GM12878 (cell line): ENCODE measurements at regions not wholly inside any gene's neighbourhood (a gene's known extent, or its start where the extent isn't known, plus 50 kb on each side); places are given as distances from the start of the nearest gene placed in this dataset.

Experiments used
- ATAC-seq: fragments of 200-7000 bp; cut with Tn5 transposase; 3 replicates; pipeline ENCODE4 v1.9.1; 2020; ENCODE audit warnings: mild to moderate bottlenecking, moderate library complexity
- BruUV-seq: library from RNA; stranded (reverse); fragments of 400-500 nt; replicated peaks from 2 replicates; lab custom pipeline; 2021; lab: Mats Ljungman, UMichigan
- CTCF ChIA-PET: fragments of 300-600 bp; sonication (Branson Sonifier 250); formaldehyde crosslinking; extraction: SDS; loops from one replicate; lab custom pipeline; 2021; ENCODE audit warnings: inconsistent platforms; lab: Yijun Ruan, JAX
- POLR2A ChIA-PET: fragments of 350-600 bp; formaldehyde crosslinking; extraction: SDS; loops from one replicate; lab custom pipeline; 2021; ENCODE audit warnings: inconsistent platforms; lab: Charles Lee
- RAD21 ChIA-PET: fragments of 300-600 bp; sonication (Branson Sonifier 250); formaldehyde crosslinking; loops from one replicate; lab custom pipeline; 2023; ENCODE audit warnings: antibody characterized with exemption; ENCODE audit not compliant: unreplicated experiment; lab: Charles Lee
- SMC1A ChIA-PET: fragments of 300-600 bp; sonication (Branson Sonifier 250); formaldehyde crosslinking; loops from one replicate; lab custom pipeline; 2023; ENCODE audit not compliant: unreplicated experiment, uncharacterized antibody; lab: Charles Lee
- DNase-seq: peaks from one replicate; pipeline ENCODE4 v3.0.0-alpha.2; 2011; ENCODE audit warnings: low read depth, low spot score
- FAIRE-seq: peaks from 3 replicates; lab custom pipeline; 2011; peaks lifted over from hg19 to GRCh38; lab: Jason Lieb, UNC
- H2AFZ ChIP-seq: 2 replicates; pipeline ENCODE4 v1.6.0; 2011; ENCODE audit warnings: low read depth, low read length, control low read depth; ENCODE audit not compliant: control insufficient read depth
- H3K27ac ChIP-seq: 2 replicates; pipeline ENCODE4 v1.5.1; 2011; ENCODE audit warnings: control low read depth; ENCODE audit not compliant: control insufficient read depth, insufficient read depth
- H3K27me3 ChIP-seq, 2 experiments: replicated peaks in 1 of 2; 2 replicates each; pipeline versions ENCODE4 v1.6.0 to v1.6.1; 2011; ENCODE audit warnings: low read length in 1 of 2; ENCODE audit not compliant: control insufficient read depth in 2 of 2, insufficient read depth in 2 of 2
- H3K36me3 ChIP-seq, 2 experiments: 2 replicates each; pipeline ENCODE4 v1.5.1; 2011; ENCODE audit warnings: low read length in 1 of 2; ENCODE audit not compliant: control insufficient read depth in 2 of 2, insufficient read depth in 2 of 2
- H3K4me1 ChIP-seq: 2 replicates; pipeline ENCODE4 v1.6.1; 2011; ENCODE audit warnings: mild to moderate bottlenecking, low read length, moderate library complexity, mixed read lengths; ENCODE audit not compliant: control insufficient read depth, insufficient read depth
- H3K4me2 ChIP-seq: 2 replicates; pipeline ENCODE4 v1.6.0; 2011; ENCODE audit warnings: control low read depth; ENCODE audit not compliant: control insufficient read depth, insufficient read depth
- H3K4me3 ChIP-seq: fragments of 200-600 bp; sonication (generic); 2 replicates; pipeline ENCODE4 v1.5.1; 2016
- H3K79me2 ChIP-seq: 2 replicates; pipeline ENCODE4 v1.6.0; 2011; ENCODE audit warnings: low read length; ENCODE audit not compliant: control insufficient read depth, insufficient read depth
- H3K9ac ChIP-seq: 2 replicates; pipeline ENCODE4 v1.8.0; 2011; ENCODE audit warnings: low read length, control low read depth, mixed read lengths; ENCODE audit not compliant: control insufficient read depth, insufficient read depth
- H3K9me3 ChIP-seq: replicated peaks from 3 replicates; pipeline ENCODE4 v1.5.1; 2011; ENCODE audit warnings: mild to moderate bottlenecking, low read length; ENCODE audit not compliant: control insufficient read depth, insufficient read depth
- H4K20me1 ChIP-seq: 2 replicates; pipeline ENCODE4 v1.6.0; 2011; ENCODE audit not compliant: control insufficient read depth, insufficient read depth
- BCL11A ChIP-seq: IDR thresholded peaks from 2 replicates; pipeline ENCODE4 v1.6.1; 2011; ENCODE audit warnings: low read depth, low read length
- CHD4 ChIP-seq: fragments of 200-600 bp; sonication (generic); IDR thresholded peaks from 2 replicates; pipeline ENCODE4 v1.6.1; 2016; ENCODE audit warnings: mild to moderate bottlenecking
- CREB1 ChIP-seq: IDR thresholded peaks from 2 replicates; pipeline ENCODE4 v1.6.1; 2012; ENCODE audit warnings: low read depth, mild to moderate bottlenecking, inconsistent platforms
- EZH2 ChIP-seq: IDR thresholded peaks from 2 replicates; pipeline ENCODE4 v1.6.1; 2012; ENCODE audit warnings: low read depth, mild to moderate bottlenecking, control low read depth, inconsistent platforms, low read length, borderline replicate concordance; ENCODE audit not compliant: control insufficient read depth
- FOXK2 ChIP-seq: fragments of 450-650 bp; IDR thresholded peaks from 2 replicates; pipeline ENCODE4 v1.6.1; 2017; ENCODE audit warnings: mild to moderate bottlenecking, moderate library complexity
- IKZF1 ChIP-seq: fragments of 450-650 bp; conservative IDR thresholded peaks from 2 replicates; pipeline ENCODE4 v1.6.1; 2017; ENCODE audit warnings: antibody characterized with exemption, mild to moderate bottlenecking
- IKZF2 ChIP-seq, 2 experiments: fragments of 450-650 bp; IDR thresholded peaks; 2 replicates each; pipeline ENCODE4 v1.6.1; 2017; ENCODE audit warnings: mild to moderate bottlenecking in 2 of 2, moderate library complexity in 2 of 2
- KDM1A ChIP-seq: fragments of 200-600 bp; sonication (generic); IDR thresholded peaks from 2 replicates; pipeline ENCODE4 v1.6.1; 2016; ENCODE audit warnings: borderline replicate concordance
- MTA2 ChIP-seq: fragments of 450-650 bp; IDR thresholded peaks from 2 replicates; pipeline ENCODE4 v1.6.1; 2016; ENCODE audit warnings: low read depth, mild to moderate bottlenecking, moderate library complexity
- NR2C1 ChIP-seq: fragments of 450-650 bp; IDR thresholded peaks from 2 replicates; pipeline ENCODE4 v1.6.1; 2017; ENCODE audit warnings: antibody characterized with exemption, mild to moderate bottlenecking, moderate library complexity
- NRF1 ChIP-seq: conservative IDR thresholded peaks from 2 replicates; pipeline ENCODE4 v1.6.1; 2011; ENCODE audit warnings: mild to moderate bottlenecking, low read depth, low read length, improper control_type of control experiment
- POLR2A ChIP-seq: IDR thresholded peaks from 2 replicates; pipeline ENCODE4 v1.6.1; 2011; ENCODE audit warnings: low read depth, mild to moderate bottlenecking, low read length
- POU2F2 ChIP-seq: IDR thresholded peaks from 3 replicates; pipeline ENCODE4 v1.6.1; 2011; ENCODE audit warnings: low read depth, mild to moderate bottlenecking, low read length, borderline replicate concordance
- SMAD5 ChIP-seq: IDR thresholded peaks from 2 replicates; pipeline ENCODE4 v1.6.1; 2016; ENCODE audit warnings: antibody characterized with exemption, low read depth
- SP1 ChIP-seq: IDR thresholded peaks from one replicate; pipeline ENCODE4 v1.6.1; 2011; ENCODE audit warnings: low read depth, low read length
- SUZ12 ChIP-seq: fragments of 200-600 bp; sonication (generic); IDR thresholded peaks from one replicate; pipeline ENCODE4 v1.6.1; 2018; ENCODE audit warnings: antibody characterized with exemption, mild to moderate bottlenecking; ENCODE audit not compliant: unreplicated experiment
- YY1 ChIP-seq: IDR thresholded peaks from 2 replicates; pipeline ENCODE4 v1.6.1; 2011; ENCODE audit warnings: low read depth, mild to moderate bottlenecking, low read length
- WGBS: methylation state at CpG from one replicate; pipeline ENCODE4 v1.1.6; 2016; ENCODE audit warnings: low lambda C conversion rate; ENCODE audit not compliant: insufficient replicate concordance, insufficient coverage; ENCODE audit errors: missing lambda C conversion rate; 5-methylcytosine and 5-hydroxymethylcytosine counted together
- in situ Hi-C: fragments of 300-500 bp; cut with MboI; formaldehyde crosslinking; loops from 9 replicates; pipeline ENCODE4 v1.14.3; 2018; ENCODE audit warnings: mixed read lengths
- intact Hi-C: fragments of 100-400 bp; cut with micrococcal nuclease; formaldehyde crosslinking; loops from one replicate; pipeline ENCODE4 v1.14.2; 2022; ENCODE audit not compliant: unreplicated experiment
- TF ChIP-seq, protein P1 (sequence below): fragments of 450-650 bp; formaldehyde crosslinking; IDR thresholded peaks from 2 replicates; pipeline ENCODE4 v1.5.0; 2022; ENCODE audit warnings: mild to moderate bottlenecking, missing genetic modification characterization

DNA sequence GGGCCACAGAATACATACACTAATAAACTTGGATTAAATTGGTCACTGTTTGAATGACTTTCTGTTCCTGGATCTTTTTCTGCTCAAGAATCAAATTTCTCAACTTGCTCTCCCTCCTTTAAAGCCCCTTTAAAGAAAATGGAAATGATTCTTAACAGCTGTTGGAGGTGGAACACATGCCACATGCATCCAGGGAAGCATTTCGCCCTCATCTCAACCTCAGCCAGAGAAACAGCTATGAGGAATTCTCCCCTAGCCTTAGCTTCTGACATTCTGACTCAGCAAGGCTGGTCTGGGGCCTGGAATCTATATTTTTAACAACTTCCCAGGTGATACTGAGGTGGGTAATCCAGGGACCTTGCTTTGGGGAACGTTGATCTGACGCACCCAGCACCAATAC is 263.4 kb upstream of the ECI2 start:
- CTCF ChIA-PET, result no interaction called here
- H2AFZ ChIP-seq, result no peak overlapping the region
- no peak for TF ChIP-seq NRF1
- no peak for TF ChIP-seq IKZF2 (IDR thresholded peaks at IDR 0.05)
- TF ChIP-seq POLR2A, result no peak
- no peak for TF ChIP-seq FOXK2
- TF ChIP-seq CHD4, result no peak
- TF ChIP-seq NR2C1, result no peak
- TF ChIP-seq, all 136 proteins: peak for 0
- H3K27me3 ChIP-seq, result no peaks in the 10 kb centered on the region; a peak in 1 of 4 replicates
- BruUV-seq, result no TSS peak
- H3K79me2 ChIP-seq, result no peaks in the 10 kb centered on the region
- WGBS, result 53% methylated on average over 3 of the region's 3 CpGs
- ATAC-seq (no peak), FAIRE-seq (no peak), DNase-seq (no peak)
- no peaks in the 10 kb centered on the region for H4K20me1 ChIP-seq
- in situ Hi-C loops, result no loop called here
- peaks cover 5% of the 10 kb centered on the region; the same call in 1 of the 2 replicates for H3K4me1 ChIP-seq
- SMC1A ChIA-PET, result no interaction called here
- RAD21 ChIA-PET, result no interaction called here
- POLR2A ChIA-PET, result interaction anchor here (0.6 kb wide), 1 partner anchor 1533 kb away, joined by 3 read pairs; no protein-coding TSS in a partner anchor
- no peaks in the 10 kb centered on the region for H3K36me3 ChIP-seq
- no peak overlapping the region for H3K4me2 ChIP-seq
- intact Hi-C loops, result no loop called here
- H3K27ac ChIP-seq, result no peak overlapping the region
- no peak overlapping the region for H3K4me3 ChIP-seq
- H3K9me3 ChIP-seq, result no peaks in the 10 kb centered on the region; the same call in 2 of the 3 replicates
- no peak overlapping the region for H3K9ac ChIP-seq

DNA sequence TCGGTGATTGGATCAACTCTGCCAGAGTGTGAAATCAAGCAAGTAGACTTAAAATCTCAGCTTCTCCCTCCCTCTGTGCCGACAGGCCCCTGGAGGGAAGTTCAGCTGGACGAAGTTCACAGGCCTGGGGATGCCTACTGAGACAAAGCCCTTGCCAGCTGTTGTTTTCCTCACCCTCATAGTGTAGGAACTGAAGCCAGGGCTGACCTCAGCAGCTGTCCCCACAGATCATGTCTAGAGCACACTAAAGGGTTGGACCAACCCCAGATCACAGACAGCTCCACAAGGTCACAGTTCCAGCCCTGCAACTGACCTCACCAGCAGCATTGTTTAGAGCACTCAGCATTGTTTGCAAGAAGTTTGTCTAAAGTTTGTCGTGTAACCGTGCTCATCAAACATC is 261.9 kb upstream of the ECI2 start:
- FAIRE-seq, result no peak
- TF ChIP-seq BCL11A, result no peak
- TF ChIP-seq KDM1A, result no peak
- no peak for TF ChIP-seq SP1
- no peak for TF ChIP-seq EZH2
- no peak for TF ChIP-seq CREB1
- TF ChIP-seq MTA2, result no peak
- TF ChIP-seq YY1, result no peak
- no peak for TF ChIP-seq SMAD5
- TF ChIP-seq, protein P1, sequence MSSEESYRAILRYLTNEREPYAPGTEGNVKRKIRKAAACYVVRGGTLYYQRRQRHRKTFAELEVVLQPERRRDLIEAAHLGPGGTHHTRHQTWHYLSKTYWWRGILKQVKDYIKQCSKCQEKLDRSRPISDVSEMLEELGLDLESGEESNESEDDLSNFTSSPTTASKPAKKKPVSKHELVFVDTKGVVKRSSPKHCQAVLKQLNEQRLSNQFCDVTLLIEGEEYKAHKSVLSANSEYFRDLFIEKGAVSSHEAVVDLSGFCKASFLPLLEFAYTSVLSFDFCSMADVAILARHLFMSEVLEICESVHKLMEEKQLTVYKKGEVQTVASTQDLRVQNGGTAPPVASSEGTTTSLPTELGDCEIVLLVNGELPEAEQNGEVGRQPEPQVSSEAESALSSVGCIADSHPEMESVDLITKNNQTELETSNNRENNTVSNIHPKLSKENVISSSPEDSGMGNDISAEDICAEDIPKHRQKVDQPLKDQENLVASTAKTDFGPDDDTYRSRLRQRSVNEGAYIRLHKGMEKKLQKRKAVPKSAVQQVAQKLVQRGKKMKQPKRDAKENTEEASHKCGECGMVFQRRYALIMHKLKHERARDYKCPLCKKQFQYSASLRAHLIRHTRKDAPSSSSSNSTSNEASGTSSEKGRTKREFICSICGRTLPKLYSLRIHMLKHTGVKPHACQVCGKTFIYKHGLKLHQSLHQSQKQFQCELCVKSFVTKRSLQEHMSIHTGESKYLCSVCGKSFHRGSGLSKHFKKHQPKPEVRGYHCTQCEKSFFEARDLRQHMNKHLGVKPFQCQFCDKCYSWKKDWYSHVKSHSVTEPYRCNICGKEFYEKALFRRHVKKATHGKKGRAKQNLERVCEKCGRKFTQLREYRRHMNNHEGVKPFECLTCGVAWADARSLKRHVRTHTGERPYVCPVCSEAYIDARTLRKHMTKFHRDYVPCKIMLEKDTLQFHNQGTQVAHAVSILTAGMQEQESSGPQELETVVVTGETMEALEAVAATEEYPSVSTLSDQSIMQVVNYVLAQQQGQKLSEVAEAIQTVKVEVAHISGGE (CRISPR knock-in tag), result no peak
- no peak for TF ChIP-seq POU2F2
- no peak for TF ChIP-seq SUZ12
- no peak for TF ChIP-seq IKZF1
- in situ Hi-C loops, result no loop called here

More for the DNA sequence above, 261.9 kb upstream of the ECI2 start:
- Histone ChIP-seq H2AFZ (no peak overlapping the region), H3K9ac (no peak overlapping the region), H3K4me3 (no peak overlapping the region), H3K27me3 (no peaks in the 10 kb centered on the region; a peak in 1 of 4 replicates), H4K20me1 (no peaks in the 10 kb centered on the region), H3K27ac (no peak overlapping the region), H3K79me2 (no peaks in the 10 kb centered on the region), H3K4me2 (no peak overlapping the region), H3K4me1 (0 out of 2 replicates have a peak, but pooled peaks cover under 1% of the 10 kb centered on the region), H3K36me3 (no peaks in the 10 kb centered on the region), H3K9me3 (no peaks in the 10 kb centered on the region; the same call in 2 of the 3 replicates)
- SMC1A ChIA-PET, result no interaction called here
- POLR2A ChIA-PET, result no interaction called here
- intact Hi-C loops, result no loop called here
- WGBS, result 56% methylated on average over 5 of the region's 5 CpGs
- DNase-seq (no peak), ATAC-seq (no peak)
- BruUV-seq, result no TSS peak
- RAD21 ChIA-PET, result no interaction called here
- CTCF ChIA-PET, result no interaction called here
